AG04450 (cell line): ENCODE measurements at regions not wholly inside any gene's neighbourhood (a gene's known extent, or its start where the extent isn't known, plus 50 kb on each side); places are given as distances from the start of the nearest gene placed in this dataset.
"Not testable (repeated sequence)": the region's sequence is repeated elsewhere in the genome, so short reads cannot be mapped to it uniquely, and the experiment has no call there.

Source experiments
- CTCF ChIA-PET: fragments of 300-600, 350-600 bp; formaldehyde crosslinking; extraction: SDS; loops from one replicate; lab custom pipeline; 2022; ENCODE audit warnings: antibody characterized with exemption, inconsistent platforms; lab: Charles Lee
- POLR2A ChIA-PET: fragments of 350-600 bp; formaldehyde crosslinking; extraction: SDS; loops from one replicate; lab custom pipeline; 2021; ENCODE audit warnings: antibody characterized with exemption, inconsistent platforms; lab: Yijun Ruan, JAX
- DNase-seq: peaks from one replicate; pipeline ENCODE4 v3.0.0-alpha.2; 2011; ENCODE audit warnings: low read depth, low spot score
- H3K27ac ChIP-seq: one replicate; pipeline ENCODE4 v1.5.1; 2012; ENCODE audit warnings: low read depth, low read length, control low read depth
- H3K27me3 ChIP-seq: one replicate; pipeline ENCODE4 v1.6.0; 2012; ENCODE audit warnings: low read length; ENCODE audit not compliant: control insufficient read depth, insufficient read depth
- H3K4me3 ChIP-seq: 2 replicates; pipeline ENCODE4 v1.5.1; 2011; ENCODE audit warnings: mild to moderate bottlenecking, low read depth, low read length, control low read depth
- H3K9me3 ChIP-seq: 2 replicates; pipeline ENCODE4 v1.5.1; 2012; ENCODE audit warnings: low read length; ENCODE audit not compliant: control insufficient read depth, insufficient read depth
- TF ChIP-seq, protein P1 (sequence below): IDR thresholded peaks from 2 replicates; pipeline ENCODE4 v1.5.1; 2011; ENCODE audit warnings: low read depth, low read length, control low read depth, inconsistent platforms

DNA sequence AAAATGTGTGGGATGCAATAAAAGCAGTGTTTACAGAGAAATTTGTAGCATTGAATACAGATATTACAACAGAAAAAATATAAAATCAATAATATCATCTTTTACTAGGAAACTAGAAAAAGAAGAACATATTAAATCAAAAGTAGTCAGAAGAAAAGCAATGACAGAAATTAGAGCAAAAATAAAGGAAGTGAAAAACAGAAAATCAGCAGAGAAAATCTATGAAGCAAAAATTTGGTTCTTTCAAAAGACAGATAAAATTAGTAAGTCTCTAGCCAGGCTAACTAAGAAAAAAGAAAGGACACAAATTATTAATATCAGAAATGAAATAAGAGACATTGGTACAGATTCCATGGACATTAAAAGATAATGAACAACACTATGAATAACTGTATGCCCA lies 212.0 kb upstream of the MGAT5 start:
- H3K27me3 ChIP-seq = no peaks in the 10 kb centered on the region
- DNase-seq = no peak

DNA sequence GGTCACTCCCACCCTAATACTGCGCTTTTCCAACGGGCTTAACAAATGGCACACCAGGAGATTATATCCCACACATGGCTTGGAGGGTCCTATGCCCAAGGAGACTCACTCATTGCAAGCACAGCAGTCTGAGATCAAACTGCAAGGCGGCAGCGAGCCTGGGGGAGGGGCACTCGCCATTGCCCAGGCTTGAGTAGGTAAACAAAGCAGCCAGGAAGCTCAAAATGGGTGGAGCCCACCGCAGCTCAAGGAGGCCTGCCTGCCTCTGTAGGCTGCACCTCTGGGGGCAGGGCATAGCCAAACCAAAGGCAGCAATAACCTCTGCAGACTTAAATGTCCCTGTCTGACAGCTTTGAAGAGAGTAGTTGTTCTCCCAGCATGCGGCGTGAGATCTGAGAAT lies 210.8 kb upstream of the MGAT5 start:
- CTCF ChIA-PET, H3K9me3 ChIP-seq, H3K27me3 ChIP-seq, POLR2A ChIA-PET, DNase-seq, H3K4me3 ChIP-seq, H3K27ac ChIP-seq: not testable (repeated sequence)

More for the DNA sequence above, 212.0 kb upstream of the MGAT5 start:
- H3K27ac ChIP-seq = no peak overlapping the region
- ChIA-PET CTCF (no interaction called here), POLR2A (no interaction called here)
- peaks cover 3% of the 10 kb centered on the region for H3K9me3 ChIP-seq
- no peak overlapping the region for H3K4me3 ChIP-seq
- TF ChIP-seq, protein P1, sequence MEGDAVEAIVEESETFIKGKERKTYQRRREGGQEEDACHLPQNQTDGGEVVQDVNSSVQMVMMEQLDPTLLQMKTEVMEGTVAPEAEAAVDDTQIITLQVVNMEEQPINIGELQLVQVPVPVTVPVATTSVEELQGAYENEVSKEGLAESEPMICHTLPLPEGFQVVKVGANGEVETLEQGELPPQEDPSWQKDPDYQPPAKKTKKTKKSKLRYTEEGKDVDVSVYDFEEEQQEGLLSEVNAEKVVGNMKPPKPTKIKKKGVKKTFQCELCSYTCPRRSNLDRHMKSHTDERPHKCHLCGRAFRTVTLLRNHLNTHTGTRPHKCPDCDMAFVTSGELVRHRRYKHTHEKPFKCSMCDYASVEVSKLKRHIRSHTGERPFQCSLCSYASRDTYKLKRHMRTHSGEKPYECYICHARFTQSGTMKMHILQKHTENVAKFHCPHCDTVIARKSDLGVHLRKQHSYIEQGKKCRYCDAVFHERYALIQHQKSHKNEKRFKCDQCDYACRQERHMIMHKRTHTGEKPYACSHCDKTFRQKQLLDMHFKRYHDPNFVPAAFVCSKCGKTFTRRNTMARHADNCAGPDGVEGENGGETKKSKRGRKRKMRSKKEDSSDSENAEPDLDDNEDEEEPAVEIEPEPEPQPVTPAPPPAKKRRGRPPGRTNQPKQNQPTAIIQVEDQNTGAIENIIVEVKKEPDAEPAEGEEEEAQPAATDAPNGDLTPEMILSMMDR = no peak

DNA sequence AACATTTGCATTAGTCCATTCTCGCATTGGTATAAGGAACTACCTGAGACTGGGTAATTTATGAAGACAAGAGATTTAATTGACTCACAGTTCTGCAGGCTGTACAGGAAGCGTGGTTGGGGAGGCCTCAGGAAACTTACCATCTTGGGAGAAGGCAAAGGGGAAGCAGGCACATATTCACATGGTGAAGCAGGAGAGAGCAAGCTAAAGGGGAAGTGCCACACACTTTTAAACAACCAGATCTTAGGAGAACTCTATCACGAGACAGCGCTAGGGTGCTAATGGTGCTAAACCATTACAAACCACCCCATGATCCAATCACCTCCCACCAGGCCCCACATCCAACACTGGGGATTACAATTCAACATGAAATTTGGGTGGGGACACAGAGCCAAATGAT lies 201.7 kb upstream of the MGAT5 start:
- DNase-seq = no peak
- peaks cover 3% of the 10 kb centered on the region for H3K27me3 ChIP-seq
- CTCF ChIA-PET = no interaction called here
- H3K27ac ChIP-seq = no peak overlapping the region
- no peaks in the 10 kb centered on the region; the same call in 1 of the 2 replicates for H3K9me3 ChIP-seq
- POLR2A ChIA-PET = no interaction called here
- TF ChIP-seq, protein P1 = no peak
- H3K4me3 ChIP-seq = no peak overlapping the region

DNA sequence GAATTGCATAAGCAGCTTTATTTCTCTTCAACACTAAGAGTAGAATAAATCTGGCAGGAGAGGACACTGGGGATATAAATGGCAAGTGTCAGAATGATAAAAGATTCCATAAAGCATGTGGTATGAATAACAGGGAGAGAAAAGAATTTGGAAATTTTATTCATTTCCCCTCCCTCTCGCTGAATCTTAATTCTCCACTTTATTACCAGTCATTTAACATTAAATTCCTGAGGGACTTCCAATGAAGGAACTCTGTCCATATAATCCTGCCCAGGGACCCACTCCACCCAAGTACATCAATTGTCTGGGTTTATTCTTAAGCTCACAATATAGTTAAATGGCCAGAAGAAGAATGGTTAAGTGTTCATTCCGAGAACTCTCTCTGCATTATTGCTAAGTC lies 197.7 kb upstream of the MGAT5 start:
- DNase-seq = no peak
- Histone ChIP-seq H3K27ac (no peak overlapping the region), H3K9me3 (peaks cover 6% of the 10 kb centered on the region), H3K4me3 (no peak overlapping the region), H3K27me3 (peaks cover 2% of the 10 kb centered on the region)
- POLR2A ChIA-PET = no interaction called here
- TF ChIP-seq, protein P1 = no peak
- CTCF ChIA-PET = no interaction called here

DNA sequence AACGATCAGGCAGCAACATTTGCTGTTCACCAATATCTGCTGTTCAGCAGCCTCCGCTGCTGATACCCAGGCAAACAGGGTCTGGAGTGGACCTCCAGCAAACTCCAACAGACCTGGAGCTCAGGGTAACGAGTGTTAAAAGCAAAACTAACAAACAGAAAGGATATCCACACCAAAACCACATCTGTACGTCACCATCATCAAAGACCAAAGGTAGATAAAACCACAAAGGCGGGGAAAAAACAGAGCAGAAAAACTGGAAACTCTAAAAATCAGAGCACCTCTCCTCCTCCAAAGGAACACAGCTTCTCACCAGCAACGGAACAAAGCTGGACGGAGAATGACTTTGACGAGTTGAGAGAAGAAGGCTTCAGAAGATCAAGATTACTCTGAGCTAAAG lies 192.8 kb upstream of the MGAT5 start:
- H3K4me3 ChIP-seq, H3K27me3 ChIP-seq, DNase-seq, CTCF ChIA-PET, POLR2A ChIA-PET, H3K27ac ChIP-seq: not testable (repeated sequence)
- peaks cover 14% of the 10 kb centered on the region for H3K9me3 ChIP-seq

DNA sequence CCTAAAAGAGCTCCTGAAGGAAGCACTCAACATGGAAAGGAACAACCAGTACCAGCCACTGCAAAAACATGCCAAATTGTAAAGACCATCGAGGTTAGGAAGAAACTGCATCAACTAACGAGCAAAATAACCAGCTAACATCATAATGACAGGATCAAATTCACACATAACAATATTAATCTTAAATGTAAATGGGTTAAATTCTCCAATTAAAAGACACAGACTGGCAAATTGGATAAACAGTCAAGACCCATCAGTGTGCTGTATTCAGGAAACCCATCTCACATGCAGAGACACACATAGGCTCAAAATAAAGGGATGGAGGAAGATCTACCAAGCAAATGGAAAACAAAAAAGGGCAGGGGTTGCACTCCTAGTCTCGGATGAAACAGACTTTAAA lies 191.6 kb upstream of the MGAT5 start:
- DNase-seq, H3K4me3 ChIP-seq, POLR2A ChIA-PET, CTCF ChIA-PET, H3K27me3 ChIP-seq, H3K27ac ChIP-seq: not testable (repeated sequence)
- H3K9me3 ChIP-seq = peaks cover 14% of the 10 kb centered on the region

DNA sequence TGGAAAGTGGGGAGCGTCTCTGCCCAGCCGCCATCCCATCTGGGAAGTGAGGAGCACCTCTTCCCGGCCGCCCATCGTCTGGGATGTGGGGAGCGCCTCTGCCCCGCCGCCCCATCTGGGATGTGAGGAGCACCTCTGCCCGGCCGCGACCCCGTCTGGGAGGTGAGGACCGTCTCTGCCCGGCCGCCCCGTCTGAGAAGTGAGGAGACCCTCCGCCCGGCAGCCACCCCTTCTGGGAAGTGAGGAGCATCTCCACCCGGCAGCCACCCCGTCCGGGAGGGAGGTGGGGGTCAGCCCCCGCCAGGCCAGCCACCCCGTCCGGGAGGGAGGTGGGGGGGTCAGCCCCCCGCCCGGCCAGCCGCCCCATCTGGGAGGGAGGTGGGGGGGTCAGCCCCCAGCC lies 190.0 kb upstream of the MGAT5 start:
- CTCF ChIA-PET, H3K27ac ChIP-seq, POLR2A ChIA-PET: not testable (repeated sequence)

More for the DNA sequence above, 190.0 kb upstream of the MGAT5 start:
- not testable (repeated sequence) for H3K27me3 ChIP-seq, DNase-seq, H3K4me3 ChIP-seq
- H3K9me3 ChIP-seq = peaks cover 14% of the 10 kb centered on the region
